Fibroblast of peridontal ligament (primary cell): ENCODE measurements at regions not wholly inside any gene's neighbourhood (a gene's known extent, or its start where the extent isn't known, plus 50 kb on each side); places are given as distances from the start of the nearest gene placed in this dataset.
A peak's percentile ranks its signal among the peaks of the same experiment; 100 is the strongest.
"Not testable (repeated sequence)": the region's sequence is repeated elsewhere in the genome, so short reads cannot be mapped to it uniquely, and the experiment has no call there.

ENCODE experiments used
- DNase-seq: peaks from one replicate; pipeline ENCODE4 v3.0.0-alpha.2; 2010; ENCODE audit errors: extremely low read depth

- DNase-seq: no peak
Measured at GRCh38 chr7:149633976-149634945, 136.7 kb upstream of the ZNF746 start.

GRCh38 chr7:149628361-149629149 is 130.9 kb upstream of the ZNF746 start:
- DNase-seq: not testable (repeated sequence)

- no peak for DNase-seq
Measured at GRCh38 chr7:149627911-149628310, 130.3 kb upstream of the ZNF746 start.

GRCh38 chr7:149626972-149627371 is 129.4 kb upstream of the ZNF746 start:
- no peak for DNase-seq

- DNase-seq: no peak
Measured at GRCh38 chr7:149625947-149626392, 128.4 kb upstream of the ZNF746 start.

GRCh38 chr7:149625340-149625946 is 127.8 kb upstream of the ZNF746 start:
- DNase-seq: peak; percentile 64

- peak; percentile 87 for DNase-seq
Measured at GRCh38 chr7:149624419-149625339, 127.1 kb upstream of the ZNF746 start.

- no peak for DNase-seq
Measured at GRCh38 chr7:149624006-149624405, 126.4 kb upstream of the ZNF746 start.

- peak; percentile 72 for DNase-seq
Measured at GRCh38 chr7:149623262-149623997, 125.8 kb upstream of the ZNF746 start.

GRCh38 chr7:149622444-149623210 is 125.0 kb upstream of the ZNF746 start:
- DNase-seq: no peak

GRCh38 chr7:149621776-149622175 is 124.2 kb upstream of the ZNF746 start:
- DNase-seq: no peak

GRCh38 chr7:149620961-149621360 is 123.4 kb upstream of the ZNF746 start:
- DNase-seq: no peak

GRCh38 chr7:149616898-149617297 is 119.3 kb upstream of the ZNF746 start:
- no peak for DNase-seq

GRCh38 chr7:149615690-149616270 is 118.2 kb upstream of the ZNF746 start:
- no peak for DNase-seq

GRCh38 chr7:149610441-149611011 is 112.9 kb upstream of the ZNF746 start:
- DNase-seq: peak; percentile 42

GRCh38 chr7:149608168-149608567 is 110.6 kb upstream of the ZNF746 start:
- DNase-seq: no peak

GRCh38 chr7:149607683-149608082 is 110.1 kb upstream of the ZNF746 start:
- DNase-seq: no peak

- no peak for DNase-seq
Measured at GRCh38 chr7:149606826-149607225, 109.2 kb upstream of the ZNF746 start.

GRCh38 chr7:149605696-149606095 is 108.1 kb upstream of the ZNF746 start:
- no peak for DNase-seq
